ENCODE measurements at regions not wholly inside any gene's neighbourhood (a gene's known extent, or its start where the extent isn't known, plus 50 kb on each side); places are given as distances from the start of the nearest gene placed in this dataset.

- RAD21 ChIA-PET (ENCODE audit: low non-redundant PET in 1 of 2, low total read pairs in 2 of 2, uncharacterized antibody in 2 of 2, unreplicated experiment in 2 of 2): no interaction called here
- no peaks in the 10 kb centered on the region for H3K36me3 ChIP-seq (ENCODE audit: control insufficient read depth in 1 of 2, insufficient read depth in 2 of 2, low read length in 2 of 2)
- no peaks in the 10 kb centered on the region for H3K4me1 ChIP-seq (ENCODE audit: control insufficient read depth in 1 of 2, insufficient read depth in 2 of 2, low read length in 2 of 2)
- no peak overlapping the region for H3K9ac ChIP-seq (ENCODE audit: low read length)
- no peak overlapping the region for H3K4me3 ChIP-seq (replicated peaks in 1 of 2; ENCODE audit: low read depth in 1 of 2, low read length in 2 of 2)
- no TSS peak for BruUV-seq (replicated peaks)
- no peak overlapping the region for H3K27ac ChIP-seq (ENCODE audit: low read depth, low read length)
- H3K79me2 ChIP-seq (ENCODE audit: insufficient read depth, low read length): no peaks in the 10 kb centered on the region
- TF ChIP-seq SRF (IDR thresholded peaks at IDR 0.05; ENCODE audit: low read depth) (no peak), FOSL1 (IDR thresholded peaks at IDR 0.05; ENCODE audit: low read depth) (no peak), MAX (IDR thresholded peaks at IDR 0.05) (no peak), EGR1 (IDR thresholded peaks at IDR 0.05; ENCODE audit: low read depth) (no peak), ZFX (IDR thresholded peaks at IDR 0.05) (no peak), SIN3A (IDR thresholded peaks at IDR 0.05; ENCODE audit: low read depth) (no peak), POLR2A (IDR thresholded peaks at IDR 0.05; ENCODE audit: borderline replicate concordance, extremely low read depth, insufficient read depth, insufficient read length) (no peak), ZNF274 (IDR thresholded peaks at IDR 0.05; ENCODE audit: low read depth, low read length) (no peak), YY1 (IDR thresholded peaks at IDR 0.05; ENCODE audit: extremely low read depth, insufficient replicate concordance, low read depth, low read length) (no peak), SP1 (IDR thresholded peaks at IDR 0.05; ENCODE audit: low read depth) (no peak), ELF1 (IDR thresholded peaks at IDR 0.05; ENCODE audit: borderline replicate concordance, low read depth) (no peak), CEBPB (IDR thresholded peaks at IDR 0.05; ENCODE audit: low read depth) (no peak), ATF3 (IDR thresholded peaks at IDR 0.05) (no peak), POLR2AphosphoS5 (IDR thresholded peaks at IDR 0.05; ENCODE audit: low read depth, low read length) (no peak), CTCF (IDR thresholded peaks at IDR 0.05 in 2 of 3, conservative IDR thresholded peaks at IDR 0.05 in 1 of 3; ENCODE audit: borderline replicate concordance in 1 of 3, insufficient read depth in 1 of 3, low read depth in 2 of 3, low read length in 2 of 3) (no peak), JUND (IDR thresholded peaks at IDR 0.05) (no peak), RAD21 (IDR thresholded peaks at IDR 0.05; ENCODE audit: low read depth) (no peak), EZH2phosphoT487 (IDR thresholded peaks at IDR 0.05; ENCODE audit: borderline replicate concordance) (no peak)
- TF ChIP-seq, protein P1, sequence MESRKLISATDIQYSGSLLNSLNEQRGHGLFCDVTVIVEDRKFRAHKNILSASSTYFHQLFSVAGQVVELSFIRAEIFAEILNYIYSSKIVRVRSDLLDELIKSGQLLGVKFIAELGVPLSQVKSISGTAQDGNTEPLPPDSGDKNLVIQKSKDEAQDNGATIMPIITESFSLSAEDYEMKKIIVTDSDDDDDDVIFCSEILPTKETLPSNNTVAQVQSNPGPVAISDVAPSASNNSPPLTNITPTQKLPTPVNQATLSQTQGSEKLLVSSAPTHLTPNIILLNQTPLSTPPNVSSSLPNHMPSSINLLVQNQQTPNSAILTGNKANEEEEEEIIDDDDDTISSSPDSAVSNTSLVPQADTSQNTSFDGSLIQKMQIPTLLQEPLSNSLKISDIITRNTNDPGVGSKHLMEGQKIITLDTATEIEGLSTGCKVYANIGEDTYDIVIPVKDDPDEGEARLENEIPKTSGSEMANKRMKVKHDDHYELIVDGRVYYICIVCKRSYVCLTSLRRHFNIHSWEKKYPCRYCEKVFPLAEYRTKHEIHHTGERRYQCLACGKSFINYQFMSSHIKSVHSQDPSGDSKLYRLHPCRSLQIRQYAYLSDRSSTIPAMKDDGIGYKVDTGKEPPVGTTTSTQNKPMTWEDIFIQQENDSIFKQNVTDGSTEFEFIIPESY (IDR thresholded peaks at IDR 0.05; ENCODE audit: extremely low read depth, insufficient replicate concordance, low read length): no peak
- H3K27me3 ChIP-seq (ENCODE audit: insufficient read depth, low read length): no peaks in the 10 kb centered on the region
- POLR2A ChIA-PET: no interaction called here
- no peaks in the 10 kb centered on the region for H3K9me2 ChIP-seq (ENCODE audit: insufficient read depth)
- H2AFZ ChIP-seq (ENCODE audit: low read depth, low read length, poor library complexity, severe bottlenecking): no peak overlapping the region
- H4K20me1 ChIP-seq (ENCODE audit: insufficient read depth): no peaks in the 10 kb centered on the region
- DNase-seq (ENCODE audit: low read depth, low spot score): no peak
- no peak for ATAC-seq
- no peaks in the 10 kb centered on the region for H3K9me3 ChIP-seq (ENCODE audit: control insufficient read depth in 1 of 2, insufficient read depth in 1 of 2, low read depth in 1 of 2, low read length in 2 of 2)
- CTCF ChIA-PET: no interaction called here
- intact Hi-C loops (cut with micrococcal nuclease): no loop called here
- H3K4me2 ChIP-seq (ENCODE audit: low read length): no peak overlapping the region
These were observed 56.9 kb upstream of the HAAO start for GRCh38 chr2:42849311-42849710.
